ENCODE measurements at regions not wholly inside any gene's neighbourhood (a gene's known extent, or its start where the extent isn't known, plus 50 kb on each side); places are given as distances from the start of the nearest gene placed in this dataset.
"Not testable (repeated sequence)": the region's sequence is repeated elsewhere in the genome, so short reads cannot be mapped to it uniquely, and the experiment has no call there.

GRCh38 chr3:127440384-127440783 is 150.1 kb downstream of the TPRA1 start:
- DNase-seq (ENCODE audit: low spot score in 2 of 2): peak in 1 of 2 donors; percentile 64
- intact Hi-C loops (cut with DNase I; ENCODE audit: low total_unique reads): no loop called here
- 89 to 91% methylated on average over 5 of the region's 5 CpGs for WGBS, 2 donors
- TF ChIP-seq POLR2A (IDR thresholded peaks at IDR 0.05): no peak
- TF ChIP-seq, protein P1, sequence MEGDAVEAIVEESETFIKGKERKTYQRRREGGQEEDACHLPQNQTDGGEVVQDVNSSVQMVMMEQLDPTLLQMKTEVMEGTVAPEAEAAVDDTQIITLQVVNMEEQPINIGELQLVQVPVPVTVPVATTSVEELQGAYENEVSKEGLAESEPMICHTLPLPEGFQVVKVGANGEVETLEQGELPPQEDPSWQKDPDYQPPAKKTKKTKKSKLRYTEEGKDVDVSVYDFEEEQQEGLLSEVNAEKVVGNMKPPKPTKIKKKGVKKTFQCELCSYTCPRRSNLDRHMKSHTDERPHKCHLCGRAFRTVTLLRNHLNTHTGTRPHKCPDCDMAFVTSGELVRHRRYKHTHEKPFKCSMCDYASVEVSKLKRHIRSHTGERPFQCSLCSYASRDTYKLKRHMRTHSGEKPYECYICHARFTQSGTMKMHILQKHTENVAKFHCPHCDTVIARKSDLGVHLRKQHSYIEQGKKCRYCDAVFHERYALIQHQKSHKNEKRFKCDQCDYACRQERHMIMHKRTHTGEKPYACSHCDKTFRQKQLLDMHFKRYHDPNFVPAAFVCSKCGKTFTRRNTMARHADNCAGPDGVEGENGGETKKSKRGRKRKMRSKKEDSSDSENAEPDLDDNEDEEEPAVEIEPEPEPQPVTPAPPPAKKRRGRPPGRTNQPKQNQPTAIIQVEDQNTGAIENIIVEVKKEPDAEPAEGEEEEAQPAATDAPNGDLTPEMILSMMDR (IDR thresholded peaks at IDR 0.05): no peak
- H3K4me3 ChIP-seq (ENCODE audit: low read depth, poor library complexity, severe bottlenecking): no peak overlapping the region

DNA sequence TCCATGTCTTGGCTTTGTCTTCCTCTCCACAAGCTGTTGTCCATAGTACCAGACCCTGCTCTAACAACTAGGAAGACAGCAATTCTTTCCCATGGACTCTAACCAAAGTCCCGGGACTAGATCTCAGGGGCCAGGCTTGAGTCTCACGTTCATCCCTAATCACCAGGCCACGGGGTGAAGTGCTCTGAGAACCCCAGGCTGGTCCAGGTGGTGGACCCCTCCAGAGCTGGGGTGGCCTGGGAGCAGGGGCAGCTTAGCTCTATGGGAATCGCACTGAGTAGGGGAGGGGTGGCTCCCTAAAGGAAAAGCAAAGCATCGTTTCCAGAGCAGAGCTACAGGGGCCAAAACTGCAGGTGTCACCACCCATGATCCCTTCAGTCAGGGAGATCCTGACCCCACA is 150.9 kb downstream of the TPRA1 start:
- intact Hi-C loops (cut with DNase I; ENCODE audit: low total_unique reads): no loop called here
- TF ChIP-seq, protein P1 (IDR thresholded peaks at IDR 0.05): no peak
- TF ChIP-seq POLR2A (IDR thresholded peaks at IDR 0.05): no peak
- no peak overlapping the region for H3K4me3 ChIP-seq (ENCODE audit: low read depth, poor library complexity, severe bottlenecking)
- peak in 1 of 2 donors; percentile 21 for DNase-seq (ENCODE audit: low spot score in 2 of 2)
- 72 to 81% methylated on average over 5 of the region's 5 CpGs for WGBS, 2 donors

DNA sequence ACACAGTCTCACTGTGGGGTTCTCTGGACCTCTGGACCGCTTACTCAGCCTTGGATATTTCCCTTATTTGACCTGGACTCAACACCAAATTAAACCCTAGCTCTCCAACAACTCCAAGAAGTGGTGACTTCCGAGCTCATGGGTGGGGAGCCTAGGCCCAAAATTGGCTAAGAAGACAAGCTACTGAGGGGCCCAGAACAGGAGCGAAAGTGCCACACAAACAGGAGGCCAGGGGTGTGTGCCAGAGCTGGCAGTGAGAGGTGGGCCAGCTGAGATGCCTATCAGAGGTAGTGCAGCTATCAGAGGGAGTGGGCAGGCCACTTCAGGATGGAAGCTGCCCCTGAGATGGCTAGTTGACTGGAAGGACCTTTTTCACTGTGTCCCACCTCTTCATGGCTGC is 151.1 kb upstream of the PRR20G start:
- DNase-seq (ENCODE audit: low spot score in 2 of 2): peak in 1 of 2 donors; percentile 50
- TF ChIP-seq, protein P1 (IDR thresholded peaks at IDR 0.05): no peak
- no peak for TF ChIP-seq POLR2A (IDR thresholded peaks at IDR 0.05)
- intact Hi-C loops (cut with DNase I; ENCODE audit: low total_unique reads): no loop called here

GRCh38 chr3:127438371-127438770 is 150.5 kb upstream of the PRR20G start:
- peak in 1 of 2 donors; percentile 36 for DNase-seq (ENCODE audit: low spot score in 2 of 2)
- H3K4me3 ChIP-seq (ENCODE audit: low read depth, poor library complexity, severe bottlenecking): no peak overlapping the region
- TF ChIP-seq, protein P1 (IDR thresholded peaks at IDR 0.05): no peak
- TF ChIP-seq POLR2A (IDR thresholded peaks at IDR 0.05): no peak
- intact Hi-C loops (cut with DNase I; ENCODE audit: low total_unique reads): no loop called here
- WGBS, 2 donors: 92% methylated on average over 4 of the region's 4 CpGs

More for the DNA sequence above, 151.1 kb upstream of the PRR20G start:
- WGBS, 2 donors: 90 to 96% methylated on average over 3 of the region's 3 CpGs
- H3K4me3 ChIP-seq (ENCODE audit: low read depth, poor library complexity, severe bottlenecking): no peak overlapping the region

DNA sequence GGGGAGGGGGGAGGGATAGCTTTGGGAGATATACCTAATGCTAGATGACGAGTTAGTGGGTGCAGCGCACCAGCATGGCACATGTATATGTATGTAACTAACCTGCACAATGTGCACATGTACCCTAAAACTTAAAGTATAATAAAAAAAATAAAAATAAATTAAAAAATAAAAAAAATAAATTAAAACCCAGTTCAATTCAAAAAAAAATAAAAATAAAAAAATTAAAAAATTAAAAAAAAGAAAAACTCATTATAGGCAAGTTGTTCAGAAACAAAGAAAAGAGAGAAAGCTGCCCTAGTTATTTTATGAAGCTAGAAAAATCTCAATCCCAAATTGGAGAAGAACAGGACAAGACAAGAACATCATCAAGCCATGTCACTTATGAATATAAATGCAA is 147.5 kb upstream of the PRR20G start:
- intact Hi-C loops (cut with DNase I; ENCODE audit: low total_unique reads); DNase-seq (ENCODE audit: low spot score in 2 of 2); H3K4me3 ChIP-seq (ENCODE audit: low read depth, poor library complexity, severe bottlenecking): not testable (repeated sequence)
- 91 to 95% methylated on average over 2 of the region's 2 CpGs for WGBS, 2 donors

GRCh38 chr3:127431066-127431465 is 143.2 kb upstream of the PRR20G start:
- intact Hi-C loops (cut with DNase I; ENCODE audit: low total_unique reads): no loop called here
- 29 to 35% methylated on average over 6 of the region's 6 CpGs for whole genome bisulfite sequencing, 2 donors
- peak in 1 of 2 donors; percentile 43 for DNase-seq (ENCODE audit: low spot score in 2 of 2)
- TF ChIP-seq, protein P1 (IDR thresholded peaks at IDR 0.05): no peak
- no peak for TF ChIP-seq POLR2A (IDR thresholded peaks at IDR 0.05)
- H3K4me3 ChIP-seq (ENCODE audit: low read depth, poor library complexity, severe bottlenecking): no peak overlapping the region
